ENCODE measurements at regions not wholly inside any gene's neighbourhood (a gene's known extent, or its start where the extent isn't known, plus 50 kb on each side); places are given as distances from the start of the nearest gene placed in this dataset.

DNA sequence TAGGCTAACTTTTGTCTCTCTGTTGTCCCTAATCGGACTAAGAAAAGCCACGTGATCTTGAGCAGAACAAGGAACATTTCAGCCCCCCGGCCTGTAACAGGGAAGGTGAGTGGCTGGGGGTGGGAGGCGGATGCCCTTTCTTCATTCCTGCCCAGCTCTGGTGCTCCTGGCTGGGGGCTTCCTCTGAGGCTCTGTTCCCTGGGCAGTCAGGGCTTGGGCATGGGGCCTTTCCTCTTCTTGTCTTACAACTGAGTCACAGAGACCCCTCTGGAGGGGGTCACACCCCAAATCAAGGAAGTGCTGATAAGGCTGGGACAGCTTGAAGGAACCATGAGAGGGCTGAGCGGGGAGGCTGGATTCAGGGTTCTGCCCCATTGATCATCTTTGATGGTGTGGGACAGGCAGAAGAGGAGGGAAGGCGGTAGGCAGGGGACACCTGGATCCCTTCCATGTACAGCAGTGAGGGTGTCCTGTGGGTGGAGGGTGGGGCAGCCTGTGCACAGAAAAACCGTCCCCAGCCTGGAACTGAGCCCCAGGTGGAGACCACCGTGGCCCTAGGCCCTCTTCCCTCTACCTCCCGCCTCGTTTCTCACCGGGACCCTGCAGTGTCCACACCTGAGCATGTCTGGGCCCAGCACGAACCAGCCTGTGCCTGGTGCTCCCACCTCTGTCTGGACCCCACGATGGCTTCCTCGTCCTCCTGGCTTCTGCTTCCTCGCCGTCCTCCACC is 257.7 kb upstream of the IRX1 start:
- DNase-seq (ENCODE audit: low spot score) = no peak
- Mint-ChIP-seq H3K9me3 (peaks cover 12% of the 10 kb centered on the region), H3K4me3 (ENCODE audit: low read depth) (no peak overlapping the region), H3K27ac (no peak overlapping the region), H3K36me3 (ENCODE audit: low read depth) (no peaks in the 10 kb centered on the region), H3K27me3 (ENCODE audit: low read depth) (no peaks in the 10 kb centered on the region), H3K4me1 (ENCODE audit: low read depth) (no peaks in the 10 kb centered on the region)
- intact Hi-C loops (cut with micrococcal nuclease) = no loop called here

DNA sequence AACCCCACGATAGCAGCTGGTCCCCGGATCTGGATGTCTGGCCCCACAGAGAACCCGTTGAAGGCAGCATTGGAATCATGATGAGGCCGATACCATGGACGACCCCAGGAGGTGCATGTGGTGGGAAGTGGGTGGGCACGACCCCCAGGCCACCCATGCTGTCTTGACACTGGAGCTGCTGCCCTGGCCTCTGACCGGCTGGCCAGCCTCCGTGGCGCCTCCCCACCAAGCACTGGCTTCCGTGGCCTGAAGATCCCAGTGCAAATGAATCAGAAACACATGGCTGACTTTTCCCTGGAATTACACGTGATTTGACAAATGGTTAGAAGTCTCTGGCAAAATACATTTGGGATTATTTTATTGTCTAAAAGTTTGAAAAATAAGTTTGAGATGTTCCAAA is 259.0 kb upstream of the IRX1 start:
- H3K27me3 Mint-ChIP-seq (ENCODE audit: low read depth) = no peaks in the 10 kb centered on the region
- H3K4me3 Mint-ChIP-seq (ENCODE audit: low read depth) = no peak overlapping the region
- H3K27ac Mint-ChIP-seq = no peak overlapping the region
- H3K36me3 Mint-ChIP-seq (ENCODE audit: low read depth) = no peaks in the 10 kb centered on the region
- H3K9me3 Mint-ChIP-seq = peaks cover 13% of the 10 kb centered on the region
- DNase-seq (ENCODE audit: low spot score) = no peak
- intact Hi-C loops (cut with micrococcal nuclease) = no loop called here
- H3K4me1 Mint-ChIP-seq (ENCODE audit: low read depth) = no peaks in the 10 kb centered on the region

DNA sequence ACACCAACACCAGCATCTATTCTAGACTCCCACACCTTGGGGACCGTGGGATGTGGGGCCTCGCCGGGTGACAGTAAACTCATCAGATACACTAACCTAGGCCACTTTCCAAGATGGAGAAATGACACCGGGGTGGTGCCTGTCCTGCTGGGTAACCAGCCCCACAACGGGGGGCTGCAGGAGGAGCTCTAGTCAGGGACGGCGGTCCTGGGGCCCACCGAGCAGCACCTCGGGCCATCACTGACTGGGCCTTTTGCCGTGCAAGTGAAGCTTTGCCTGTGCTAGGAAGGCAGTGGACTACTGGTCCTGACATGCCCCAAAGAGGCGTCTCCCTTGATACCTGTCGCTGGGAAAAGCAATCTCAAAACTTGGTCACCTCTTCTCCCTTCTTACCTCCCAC is 260.3 kb upstream of the IRX1 start:
- DNase-seq (ENCODE audit: low spot score) = no peak
- Mint-ChIP-seq H3K27ac (no peak overlapping the region), H3K36me3 (ENCODE audit: low read depth) (no peaks in the 10 kb centered on the region), H3K4me3 (ENCODE audit: low read depth) (no peak overlapping the region), H3K9me3 (peaks cover 22% of the 10 kb centered on the region), H3K27me3 (ENCODE audit: low read depth) (no peaks in the 10 kb centered on the region), H3K4me1 (ENCODE audit: low read depth) (no peaks in the 10 kb centered on the region)
- intact Hi-C loops (cut with micrococcal nuclease) = no loop called here

DNA sequence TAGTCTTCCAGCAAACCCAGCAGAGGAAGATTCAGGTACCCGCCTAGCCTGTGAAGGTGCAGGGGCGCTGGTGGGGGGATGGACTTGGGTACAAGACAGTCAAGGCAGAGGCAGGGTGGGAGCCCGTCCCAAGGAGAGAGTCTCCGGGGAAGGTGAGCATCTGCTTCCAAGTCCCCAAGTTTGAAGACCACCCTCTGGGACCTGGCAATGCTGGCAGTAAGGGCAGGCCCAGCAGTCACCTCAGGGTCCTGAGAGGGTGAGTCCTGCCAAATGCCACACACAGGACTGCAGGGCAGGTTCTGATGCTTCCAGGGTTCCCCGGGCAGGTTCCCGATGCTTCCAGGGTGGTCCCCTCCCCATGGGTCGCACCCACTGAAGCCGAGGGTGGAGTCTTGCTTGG is 261.8 kb upstream of the IRX1 start:
- H3K27me3 Mint-ChIP-seq (ENCODE audit: low read depth) = no peaks in the 10 kb centered on the region
- H3K9me3 Mint-ChIP-seq = peaks cover 27% of the 10 kb centered on the region
- no peak for DNase-seq (ENCODE audit: low spot score)
- H3K4me1 Mint-ChIP-seq (ENCODE audit: low read depth) = no peaks in the 10 kb centered on the region
- intact Hi-C loops (cut with micrococcal nuclease) = no loop called here
- H3K36me3 Mint-ChIP-seq (ENCODE audit: low read depth) = no peaks in the 10 kb centered on the region
- no peak overlapping the region for H3K27ac Mint-ChIP-seq
- H3K4me3 Mint-ChIP-seq (ENCODE audit: low read depth) = no peak overlapping the region

DNA sequence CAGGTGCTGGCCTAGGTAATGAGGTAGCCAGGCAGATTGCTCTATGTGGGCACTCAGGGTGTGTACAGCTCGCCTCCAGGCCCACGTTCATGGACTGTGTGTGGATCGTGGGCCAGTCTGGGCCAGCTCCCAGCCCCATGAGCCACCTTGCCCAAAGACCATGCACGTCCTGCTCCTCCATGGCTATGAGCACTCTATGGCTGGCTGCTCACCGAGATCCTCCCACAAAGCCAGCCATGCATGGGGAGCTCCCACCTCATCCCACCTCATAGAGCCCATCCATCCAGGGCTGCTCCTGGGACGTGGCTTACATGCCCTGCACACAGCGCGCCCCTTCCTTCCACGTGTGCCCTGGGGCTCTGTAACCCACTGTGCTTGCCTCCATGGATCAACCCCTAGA is 262.5 kb upstream of the IRX1 start:
- H3K27ac Mint-ChIP-seq = no peak overlapping the region
- intact Hi-C loops (cut with micrococcal nuclease) = no loop called here

DNA sequence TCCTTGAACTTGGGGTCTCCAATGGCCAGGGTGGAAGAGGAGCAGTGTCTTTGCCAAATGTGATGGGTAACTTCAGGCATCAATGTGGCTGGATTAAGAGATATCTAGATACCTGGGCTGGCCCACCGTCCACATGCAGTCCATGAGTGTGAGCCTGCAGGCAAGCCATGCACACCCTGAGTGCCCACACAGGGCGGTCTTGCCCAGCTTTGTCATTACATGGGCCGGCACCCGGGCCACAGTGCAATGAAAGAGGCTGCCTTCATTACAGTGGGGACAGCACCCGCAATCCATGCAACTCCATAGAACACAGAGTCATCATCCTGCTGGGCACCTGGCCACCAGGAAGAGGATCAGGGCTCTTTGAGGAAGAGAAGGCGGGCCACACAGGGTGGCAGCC is 263.8 kb upstream of the IRX1 start:
- no peak for DNase-seq (ENCODE audit: low spot score)
- intact Hi-C loops (cut with micrococcal nuclease) = no loop called here
- H3K27ac Mint-ChIP-seq = no peak overlapping the region
- H3K36me3 Mint-ChIP-seq (ENCODE audit: low read depth) = no peaks in the 10 kb centered on the region
- H3K4me3 Mint-ChIP-seq (ENCODE audit: low read depth) = no peak overlapping the region
- H3K9me3 Mint-ChIP-seq = peaks cover 25% of the 10 kb centered on the region
- no peaks in the 10 kb centered on the region for H3K4me1 Mint-ChIP-seq (ENCODE audit: low read depth)
- no peaks in the 10 kb centered on the region for H3K27me3 Mint-ChIP-seq (ENCODE audit: low read depth)

More for the DNA sequence above, 262.5 kb upstream of the IRX1 start:
- Mint-ChIP-seq H3K4me1 (ENCODE audit: low read depth) (no peaks in the 10 kb centered on the region), H3K4me3 (ENCODE audit: low read depth) (no peak overlapping the region), H3K9me3 (peaks cover 24% of the 10 kb centered on the region), H3K27me3 (ENCODE audit: low read depth) (no peaks in the 10 kb centered on the region), H3K36me3 (ENCODE audit: low read depth) (no peaks in the 10 kb centered on the region)
- DNase-seq (ENCODE audit: low spot score) = no peak

DNA sequence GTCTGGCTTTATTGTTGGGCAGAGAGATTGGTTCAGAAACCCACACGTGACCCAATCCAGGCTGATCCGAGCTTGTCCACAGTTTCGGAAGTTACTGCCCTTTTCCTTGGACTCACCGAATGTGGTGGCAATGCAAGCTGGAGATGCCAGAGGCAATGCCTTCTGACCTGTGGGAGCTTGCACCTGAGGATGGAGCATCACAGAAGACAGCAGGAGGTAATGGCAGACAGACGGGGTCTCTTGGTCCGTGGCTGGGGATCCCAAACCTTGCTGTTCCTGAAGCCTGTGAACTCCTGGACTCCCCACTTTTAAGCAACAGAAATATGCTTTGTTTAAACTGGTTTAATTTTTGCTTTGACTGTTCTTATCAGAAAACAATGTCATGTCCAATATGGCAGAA is 265.2 kb upstream of the IRX1 start:
- Mint-ChIP-seq H3K4me3 (ENCODE audit: low read depth) (no peak overlapping the region), H3K4me1 (ENCODE audit: low read depth) (no peaks in the 10 kb centered on the region), H3K27ac (no peak overlapping the region), H3K36me3 (ENCODE audit: low read depth) (no peaks in the 10 kb centered on the region), H3K27me3 (ENCODE audit: low read depth) (no peaks in the 10 kb centered on the region), H3K9me3 (peaks cover 31% of the 10 kb centered on the region)
- no peak for DNase-seq (ENCODE audit: low spot score)
- intact Hi-C loops (cut with micrococcal nuclease) = no loop called here

DNA sequence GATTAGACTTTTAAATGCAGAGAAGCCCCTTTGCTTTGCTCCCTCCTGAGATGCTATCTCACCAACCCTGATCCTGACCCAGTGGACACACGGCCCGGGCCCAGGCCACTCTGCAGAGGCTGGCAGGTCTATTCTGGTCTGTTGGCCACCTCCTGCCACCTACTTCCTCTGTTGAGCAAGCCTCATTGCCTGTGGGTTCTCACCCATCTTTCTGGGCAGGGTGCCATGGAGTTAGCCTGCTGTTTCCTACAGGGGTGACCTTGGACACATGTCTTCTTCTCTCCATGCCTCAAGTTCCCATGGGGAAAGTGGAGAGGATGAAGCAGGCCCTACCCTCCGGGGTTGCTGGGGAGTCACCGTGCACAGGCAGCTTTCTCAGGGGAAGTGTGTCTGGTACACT is 266.2 kb upstream of the IRX1 start:
- no peak overlapping the region for H3K27ac Mint-ChIP-seq
- peaks cover 31% of the 10 kb centered on the region for H3K9me3 Mint-ChIP-seq
- intact Hi-C loops (cut with micrococcal nuclease) = no loop called here
- no peaks in the 10 kb centered on the region for H3K27me3 Mint-ChIP-seq (ENCODE audit: low read depth)
- H3K36me3 Mint-ChIP-seq (ENCODE audit: low read depth) = no peaks in the 10 kb centered on the region
- no peaks in the 10 kb centered on the region for H3K4me1 Mint-ChIP-seq (ENCODE audit: low read depth)
- H3K4me3 Mint-ChIP-seq (ENCODE audit: low read depth) = no peak overlapping the region
- DNase-seq (ENCODE audit: low spot score) = no peak

DNA sequence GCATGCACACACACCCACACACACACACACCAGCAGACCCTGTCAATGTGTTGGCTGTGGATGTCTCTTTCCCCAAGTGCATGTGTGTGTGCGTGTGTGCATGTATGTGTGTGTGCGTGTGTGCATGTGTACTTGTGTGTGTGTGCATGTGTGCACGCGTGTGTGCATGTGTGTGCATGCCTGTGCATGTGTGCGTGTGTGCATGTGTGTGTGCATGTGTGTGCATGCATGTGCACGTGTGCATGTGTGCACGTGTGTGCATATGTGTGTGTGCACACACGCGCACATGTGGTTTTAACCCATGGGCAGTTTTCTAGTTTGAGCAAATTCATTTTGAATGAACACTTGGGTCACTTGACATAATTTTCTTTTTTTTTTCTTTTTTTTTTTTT is 268.8 kb upstream of the IRX1 start:
- H3K9me3 Mint-ChIP-seq = peaks cover 27% of the 10 kb centered on the region
- DNase-seq (ENCODE audit: low spot score) = no peak
- intact Hi-C loops (cut with micrococcal nuclease) = no loop called here
- H3K36me3 Mint-ChIP-seq (ENCODE audit: low read depth) = no peaks in the 10 kb centered on the region
- no peaks in the 10 kb centered on the region for H3K27me3 Mint-ChIP-seq (ENCODE audit: low read depth)
- no peak overlapping the region for H3K4me3 Mint-ChIP-seq (ENCODE audit: low read depth)
- H3K27ac Mint-ChIP-seq = no peak overlapping the region
- no peaks in the 10 kb centered on the region for H3K4me1 Mint-ChIP-seq (ENCODE audit: low read depth)

DNA sequence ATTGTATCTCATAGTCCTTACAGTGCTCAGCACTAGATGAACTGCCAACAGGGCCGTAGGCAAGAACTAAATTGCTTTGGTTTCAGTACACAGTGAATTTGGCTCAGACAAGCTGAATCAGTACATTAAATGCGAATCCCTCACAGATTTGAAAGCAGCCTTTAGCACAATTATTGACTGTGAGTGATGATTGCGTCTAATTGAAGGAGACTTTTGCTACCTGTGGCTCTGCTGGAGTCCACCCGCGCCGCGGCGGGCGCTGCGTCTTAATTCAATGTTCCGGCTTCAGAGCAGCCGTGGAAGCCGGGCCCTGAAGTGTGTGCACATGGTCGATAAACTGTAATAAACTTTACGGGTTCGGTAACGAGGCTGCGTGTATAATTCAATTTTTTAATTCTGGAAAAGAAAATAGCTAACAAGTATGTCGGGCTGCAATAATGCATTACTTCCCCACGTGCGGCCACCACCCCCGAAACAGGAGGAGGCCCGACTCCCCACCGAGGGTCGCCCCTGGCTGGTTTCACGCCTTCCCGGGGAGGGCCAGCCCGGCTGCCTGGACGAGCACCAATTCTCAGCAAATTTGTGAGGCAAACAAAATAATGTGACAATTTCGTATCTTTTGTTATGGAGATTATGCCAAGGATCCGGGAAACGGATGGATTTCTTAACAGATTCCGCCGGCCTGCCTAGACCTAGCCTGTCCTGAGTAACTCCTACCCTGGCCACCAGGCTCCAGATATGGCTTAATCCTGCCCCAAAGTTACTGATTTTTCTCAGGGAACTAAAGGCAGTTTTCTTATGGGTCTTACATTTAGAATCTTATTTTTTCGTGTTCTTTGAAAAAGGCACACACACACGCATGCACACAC is 269.4 kb upstream of the IRX1 start:
- DNase-seq (ENCODE audit: low spot score) = no peak
- Mint-ChIP-seq H3K27me3 (ENCODE audit: low read depth) (no peaks in the 10 kb centered on the region), H3K36me3 (ENCODE audit: low read depth) (no peaks in the 10 kb centered on the region), H3K9me3 (peaks cover 22% of the 10 kb centered on the region), H3K4me3 (ENCODE audit: low read depth) (no peak overlapping the region), H3K27ac (no peak overlapping the region), H3K4me1 (ENCODE audit: low read depth) (no peaks in the 10 kb centered on the region)
- intact Hi-C loops (cut with micrococcal nuclease) = no loop called here

DNA sequence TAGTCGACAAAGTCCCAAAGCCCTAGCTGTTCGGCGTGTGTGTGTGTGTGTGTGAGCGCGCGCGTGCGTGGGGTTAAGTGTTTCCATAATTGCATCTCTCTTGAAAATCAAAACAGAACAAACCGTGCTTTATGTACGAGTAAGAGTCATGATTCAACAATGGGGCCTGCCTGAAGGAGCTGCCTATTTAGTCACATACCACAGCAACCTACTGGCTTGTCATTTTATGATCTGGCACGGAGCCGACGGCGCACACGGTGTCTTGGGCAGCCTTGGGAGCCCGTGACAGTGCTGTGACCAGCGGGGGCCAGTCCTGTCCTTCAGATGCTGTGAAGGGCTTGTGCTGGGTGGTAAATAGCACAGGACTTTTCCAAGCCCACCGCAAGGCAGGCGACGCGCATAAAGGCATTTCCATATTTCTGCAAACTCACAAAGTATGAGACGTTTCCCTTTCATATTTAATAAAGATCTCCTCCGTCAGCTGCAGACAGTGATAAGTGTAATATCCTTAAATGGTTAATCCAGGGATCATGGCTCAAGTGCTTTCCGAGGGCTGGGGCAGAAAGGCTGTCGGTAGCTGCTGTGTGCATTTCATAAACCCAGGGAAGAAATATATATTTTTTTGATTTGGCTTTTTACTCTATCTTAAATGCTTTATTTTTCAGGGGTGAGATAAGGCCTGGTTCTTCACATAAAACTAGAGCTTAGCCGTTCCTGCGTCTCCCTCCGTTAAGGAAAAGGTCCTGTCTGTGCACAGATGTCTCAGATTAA is 270.2 kb upstream of the IRX1 start:
- Mint-ChIP-seq H3K4me1 (ENCODE audit: low read depth) (no peaks in the 10 kb centered on the region), H3K4me3 (ENCODE audit: low read depth) (no peak overlapping the region), H3K27ac (no peak overlapping the region), H3K36me3 (ENCODE audit: low read depth) (no peaks in the 10 kb centered on the region), H3K9me3 (peaks cover 16% of the 10 kb centered on the region), H3K27me3 (ENCODE audit: low read depth) (no peaks in the 10 kb centered on the region)
- intact Hi-C loops (cut with micrococcal nuclease) = no loop called here
- DNase-seq (ENCODE audit: low spot score) = no peak

DNA sequence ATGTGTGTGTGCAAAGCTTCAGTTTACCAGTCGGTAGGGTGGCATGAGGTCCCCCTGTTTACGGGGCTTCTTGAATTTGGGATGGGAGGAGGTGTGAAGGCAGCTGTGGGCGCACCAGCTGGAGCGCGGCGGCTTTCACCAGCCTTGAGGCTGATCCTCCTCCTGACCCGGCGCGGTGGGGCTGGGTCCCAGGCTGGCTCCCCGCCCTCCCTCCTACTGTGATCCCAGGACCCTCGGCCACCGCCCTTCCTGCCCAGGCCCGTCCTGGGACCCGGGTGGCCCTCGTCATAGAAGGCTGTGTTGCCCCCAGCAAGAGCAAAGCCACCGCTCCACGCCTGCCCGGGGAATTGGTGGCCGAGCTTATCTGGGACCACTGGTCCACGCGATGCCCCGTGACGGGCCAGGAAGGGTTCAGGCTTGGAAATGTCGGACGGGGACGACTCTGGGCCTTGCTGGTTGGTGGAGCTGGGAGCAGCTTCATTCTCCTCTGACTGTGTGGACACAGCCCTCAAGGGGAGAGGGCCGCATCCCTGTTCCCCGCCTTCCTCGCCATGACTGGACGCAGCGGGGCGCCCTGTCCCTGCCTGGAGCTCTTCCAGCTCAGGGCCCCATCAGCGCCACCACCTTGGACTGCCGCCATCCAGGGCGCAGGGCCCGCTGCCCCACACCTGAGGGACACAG is 271.1 kb upstream of the IRX1 start:
- no peaks in the 10 kb centered on the region for H3K4me1 Mint-ChIP-seq (ENCODE audit: low read depth)
- H3K27me3 Mint-ChIP-seq (ENCODE audit: low read depth) = no peaks in the 10 kb centered on the region
- H3K27ac Mint-ChIP-seq = no peak overlapping the region
- H3K36me3 Mint-ChIP-seq (ENCODE audit: low read depth) = no peaks in the 10 kb centered on the region
- no peak for DNase-seq (ENCODE audit: low spot score)
- intact Hi-C loops (cut with micrococcal nuclease) = no loop called here
- no peak overlapping the region for H3K4me3 Mint-ChIP-seq (ENCODE audit: low read depth)
- peaks cover 11% of the 10 kb centered on the region for H3K9me3 Mint-ChIP-seq
